Dedifferentiated amniotic fluid mesenchymal stem cell (primary cell): ENCODE measurements at regions not wholly inside any gene's neighbourhood (a gene's known extent, or its start where the extent isn't known, plus 50 kb on each side); places are given as distances from the start of the nearest gene placed in this dataset.

Experiments used
- DNase-seq: peaks from one replicate; pipeline ENCODE4 v3.0.0-alpha.2; 2016; ENCODE audit errors: extremely low spot score

DNA sequence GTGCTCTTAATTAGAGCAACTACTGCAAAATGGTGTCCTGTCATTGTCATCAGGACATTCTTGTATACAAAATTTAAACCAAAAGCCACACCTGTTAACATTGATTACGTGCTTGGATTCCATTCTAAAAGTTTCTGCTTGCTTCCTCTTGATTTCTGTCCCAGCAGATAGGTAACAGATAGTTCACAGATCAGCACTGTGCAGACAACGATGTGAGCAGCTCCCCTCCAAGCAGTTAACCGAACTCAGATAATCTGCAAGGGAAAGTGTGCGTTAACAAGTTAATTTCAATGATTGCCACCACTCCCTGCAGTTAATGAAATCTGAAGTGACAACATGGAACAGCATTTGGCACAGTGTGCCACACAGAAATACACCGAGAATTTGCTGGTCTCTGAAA, 54.4 kb upstream of the RELL1 start:
- no peak for DNase-seq

DNA sequence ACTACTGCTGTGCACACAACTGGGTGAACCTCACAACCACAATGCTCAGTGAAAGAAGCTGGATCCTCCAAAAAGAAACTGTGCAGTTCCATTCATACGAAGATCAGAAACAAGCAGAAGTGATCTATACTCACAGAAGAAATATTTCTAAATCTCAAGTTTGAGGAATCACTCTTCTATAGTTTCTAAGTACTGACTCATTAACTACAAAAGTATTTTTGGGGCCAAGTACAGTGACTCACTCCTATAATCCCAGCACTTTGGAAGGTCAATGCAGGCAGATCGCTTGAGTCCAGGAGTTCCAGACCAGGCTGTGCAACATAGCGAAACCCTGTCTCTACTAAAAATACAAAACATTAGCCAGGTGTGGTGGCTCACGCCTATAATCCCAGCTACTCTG, 51.3 kb upstream of the RELL1 start:
- no peak for DNase-seq
